HG03565 (cell line): ENCODE measurements at regions not wholly inside any gene's neighbourhood (a gene's known extent, or its start where the extent isn't known, plus 50 kb on each side); places are given as distances from the start of the nearest gene placed in this dataset.

ENCODE experiments used
- ATAC-seq: cut with Tn5 transposase; IDR thresholded peaks from one replicate; pipeline ENCODE4 v1.9.1; 2021; ENCODE audit warnings: mild to moderate bottlenecking, moderate library complexity; ENCODE audit not compliant: unreplicated experiment

DNA sequence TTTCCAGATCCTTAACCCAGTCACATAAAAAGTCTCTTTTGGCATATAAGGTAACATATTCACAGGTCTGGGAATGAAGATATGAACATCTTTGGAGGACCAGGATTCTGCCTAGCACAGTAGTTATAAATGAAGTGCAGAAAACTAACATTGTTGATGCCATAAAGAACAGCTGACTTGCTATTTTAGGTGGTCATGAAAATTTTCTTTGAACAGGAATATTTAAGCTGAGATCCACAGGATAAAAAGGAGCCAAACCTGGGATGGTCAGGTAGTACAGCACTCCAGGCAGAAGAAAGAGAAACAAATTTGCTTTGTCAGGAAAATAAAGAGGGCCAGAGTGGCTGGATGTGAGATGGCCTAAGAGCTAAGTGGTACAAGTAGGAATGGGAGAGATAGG, 80.0 kb downstream of the CENPW start:
- no peak for ATAC-seq

- ATAC-seq, result no peak
Observed at GRCh38 chr6:126422912-126423311, 83.0 kb downstream of the CENPW start.

GRCh38 chr6:126427713-126428112, 87.8 kb downstream of the CENPW start:
- no peak for ATAC-seq

- no peak for ATAC-seq
Observed at GRCh38 chr6:126429866-126430265, 90.0 kb downstream of the CENPW start.

- ATAC-seq, result no peak
Observed at GRCh38 chr6:126432564-126432963, 92.6 kb downstream of the CENPW start.

DNA sequence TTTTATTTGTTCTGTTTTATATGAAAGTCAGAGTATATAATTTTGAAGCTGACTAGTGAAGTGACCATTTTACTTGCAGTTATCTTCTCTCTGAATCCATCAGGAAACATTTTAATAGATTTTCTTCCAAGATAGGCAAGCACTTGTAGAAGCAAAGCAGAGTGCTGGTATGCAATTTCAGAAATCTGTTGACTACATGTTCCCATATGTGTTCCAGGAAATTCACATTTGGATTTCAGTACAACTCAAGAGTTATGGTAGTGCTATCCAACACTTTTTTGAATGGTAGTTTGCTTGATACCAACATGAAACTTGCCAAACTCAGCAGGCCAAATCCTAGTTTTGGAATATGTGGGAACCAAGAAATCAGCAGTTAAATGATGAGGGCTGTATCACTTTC, 94.0 kb downstream of the CENPW start:
- ATAC-seq, result no peak

GRCh38 chr6:126437205-126437604, 97.3 kb downstream of the CENPW start:
- ATAC-seq, result no peak

- ATAC-seq, result no peak
Observed at GRCh38 chr6:126439040-126439439, 99.1 kb downstream of the CENPW start.

- no peak for ATAC-seq
Observed at GRCh38 chr6:126440923-126441322, 101.0 kb downstream of the CENPW start.

GRCh38 chr6:126444659-126445273, 104.9 kb downstream of the CENPW start:
- no peak for ATAC-seq

DNA sequence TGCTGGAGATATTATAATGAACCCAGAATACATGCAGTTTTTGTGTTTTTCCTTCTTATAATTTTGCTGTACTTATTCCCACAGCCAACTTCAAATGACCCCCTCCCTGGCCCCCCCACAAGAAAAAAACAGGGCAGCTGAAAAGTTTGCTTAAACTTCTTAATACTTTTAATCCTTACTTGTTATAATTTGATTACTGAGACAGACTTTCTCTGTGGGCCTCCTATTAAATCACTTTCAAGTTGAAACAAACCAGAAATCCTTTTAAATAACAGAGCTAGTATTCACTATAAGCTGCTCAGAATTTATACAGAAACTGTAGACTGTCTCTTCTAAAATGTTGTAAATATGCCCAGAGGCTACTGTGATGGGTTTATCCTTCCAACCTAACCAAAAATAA, 106.3 kb downstream of the CENPW start:
- ATAC-seq, result no peak

- no peak for ATAC-seq
Observed at GRCh38 chr6:126447367-126447766, 107.5 kb downstream of the CENPW start.

DNA sequence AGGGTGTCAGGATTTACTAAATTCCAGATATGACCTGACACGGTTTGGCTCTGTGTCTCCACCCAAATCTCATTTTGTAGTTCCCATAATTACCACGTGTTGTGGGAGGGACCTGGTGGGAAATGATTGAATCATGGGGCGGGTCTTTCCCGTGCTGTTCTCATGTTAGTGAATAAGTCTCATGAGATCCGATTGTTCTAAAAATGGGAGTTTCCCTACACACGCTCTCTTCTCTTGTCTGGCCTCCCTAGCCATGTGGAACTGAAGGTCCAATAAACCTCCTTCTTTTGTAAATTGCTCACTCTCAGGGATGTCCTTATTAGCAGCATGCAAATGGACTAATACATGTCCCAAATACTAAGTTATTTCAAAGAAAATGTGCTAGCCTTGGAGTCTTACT, 121.1 kb downstream of the CENPW start:
- ATAC-seq, result no peak

DNA sequence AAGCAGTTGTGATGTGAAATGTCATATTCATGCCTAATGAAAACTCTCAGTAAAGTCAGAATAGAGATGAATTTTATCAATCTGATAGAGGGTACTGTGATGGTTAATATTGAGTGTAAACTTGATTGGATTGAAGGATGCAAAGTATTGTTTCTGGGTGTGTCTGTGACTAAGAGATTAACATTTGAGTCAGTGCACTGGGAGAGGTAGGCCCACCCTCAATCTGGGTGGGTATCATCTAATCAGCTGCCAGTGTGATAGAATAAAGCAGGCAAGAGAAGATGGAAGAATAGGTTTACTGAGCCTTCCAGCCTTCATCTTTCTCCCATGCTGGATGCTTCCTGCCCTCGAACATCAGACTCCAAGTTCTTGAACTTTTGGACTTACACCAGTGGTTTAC, 124.3 kb downstream of the CENPW start:
- ATAC-seq, result no peak

GRCh38 chr6:126475449-126475848, 135.5 kb downstream of the CENPW start:
- no peak for ATAC-seq

GRCh38 chr6:126477678-126478077, 137.8 kb downstream of the CENPW start:
- peak; percentile 72 for ATAC-seq

DNA sequence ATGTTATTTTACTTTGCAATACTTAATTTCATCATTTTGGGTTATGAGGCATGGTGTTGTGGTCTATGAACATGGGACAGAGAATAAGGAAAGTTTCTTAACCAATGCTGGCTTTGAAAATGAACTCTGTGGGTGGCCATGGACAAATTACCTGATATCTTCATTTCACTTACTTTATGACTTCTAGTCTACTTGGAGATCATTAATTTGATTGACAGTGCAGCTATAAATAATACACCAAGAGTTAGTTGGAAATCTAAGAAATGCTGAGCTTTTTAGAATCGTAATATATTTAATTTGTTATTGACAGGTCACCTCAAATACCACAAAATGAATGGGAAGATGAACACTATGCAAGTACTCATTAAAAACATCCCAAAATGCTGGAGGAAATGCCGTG, 140.4 kb downstream of the CENPW start:
- no peak for ATAC-seq

DNA sequence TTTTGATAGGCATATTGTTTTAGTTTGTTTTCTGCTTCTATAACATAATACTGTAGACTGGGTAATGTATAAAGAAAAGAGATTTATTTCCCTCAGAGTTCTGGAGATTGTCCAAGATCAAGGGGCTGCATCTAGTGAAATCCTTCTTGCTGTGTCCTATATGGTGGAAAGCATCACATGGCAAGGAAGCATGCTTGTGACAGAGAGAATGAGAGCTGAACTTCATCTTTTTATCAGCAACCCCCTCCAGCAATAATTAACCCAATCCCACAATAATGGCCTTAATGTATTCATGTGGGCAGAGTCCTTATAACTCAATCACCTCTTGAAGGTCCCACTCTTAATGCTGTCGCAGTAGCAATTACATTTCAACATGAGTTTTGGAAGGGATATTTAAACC, 141.4 kb downstream of the CENPW start:
- ATAC-seq, result no peak

GRCh38 chr6:126504792-126505191, 164.9 kb downstream of the CENPW start:
- no peak for ATAC-seq

- no peak for ATAC-seq
Observed at GRCh38 chr6:126513198-126513597, 173.3 kb downstream of the CENPW start.

DNA sequence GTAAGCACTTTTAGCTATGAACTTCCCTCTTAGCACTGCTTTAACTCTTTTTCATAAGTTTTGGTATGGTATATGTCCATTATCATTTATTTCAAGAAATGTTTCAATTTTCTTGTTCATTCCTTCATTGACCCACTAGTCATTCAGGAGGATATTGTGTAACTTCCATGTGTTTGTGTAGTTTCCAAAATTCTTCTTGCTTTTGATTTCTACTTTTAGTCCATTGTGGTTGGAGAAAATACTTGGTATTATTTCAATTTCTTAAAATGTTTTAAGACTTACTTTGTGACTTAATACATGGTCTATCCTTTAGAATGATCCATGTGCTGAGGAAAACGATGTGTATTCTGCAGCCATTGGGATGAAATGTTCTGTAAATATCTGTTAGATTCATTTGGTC, 176.5 kb downstream of the CENPW start:
- no peak for ATAC-seq

DNA sequence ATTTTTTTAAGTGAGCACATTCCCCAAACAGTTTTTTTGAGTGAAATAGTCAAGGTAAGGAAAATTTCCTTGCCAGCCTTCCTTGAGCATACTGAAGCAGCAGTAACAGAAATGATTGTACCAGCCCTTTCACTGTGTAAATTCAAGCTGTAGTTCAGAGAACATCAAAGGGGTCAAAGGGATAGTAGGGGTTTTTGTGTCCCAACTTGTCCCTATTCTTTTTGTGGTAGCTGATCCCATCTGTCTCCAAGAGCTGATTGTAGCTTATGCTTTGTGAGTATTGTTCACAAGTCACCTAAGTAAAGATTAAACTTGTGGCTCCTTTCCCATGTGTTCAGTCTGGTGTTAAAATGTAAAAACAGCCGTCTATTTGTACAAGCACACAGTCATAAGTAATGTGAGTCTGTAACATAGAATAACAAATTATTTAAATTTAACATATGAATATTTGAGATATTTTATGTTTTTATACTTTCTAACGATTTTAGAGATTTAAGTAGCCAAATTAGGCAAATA, 185.0 kb downstream of the CENPW start:
- no peak for ATAC-seq

DNA sequence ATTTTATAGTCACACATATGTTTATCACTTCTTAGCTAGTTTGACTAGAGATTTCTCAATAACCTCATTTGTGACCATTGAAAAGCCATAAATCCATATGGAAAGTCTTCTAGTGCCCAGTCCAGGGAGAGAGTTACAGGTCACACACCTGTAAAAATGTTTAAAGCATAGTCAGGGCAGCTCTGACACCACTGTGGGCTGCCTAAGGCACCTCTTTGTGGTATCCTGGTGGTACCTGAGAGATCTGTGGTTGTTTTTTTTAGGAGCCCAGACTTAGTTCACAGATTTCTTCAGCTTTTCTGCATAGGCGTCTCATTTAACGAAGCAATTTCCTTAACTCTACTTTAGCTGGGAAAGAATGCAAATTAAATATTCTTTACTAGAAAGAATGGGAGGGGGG, 186.6 kb downstream of the CENPW start:
- ATAC-seq, result no peak
